Activated T-cell treated with anti-CD3 and anti-CD28 coated beads for 48 hours (primary cell): ENCODE measurements at regions not wholly inside any gene's neighbourhood (a gene's known extent, or its start where the extent isn't known, plus 50 kb on each side); places are given as distances from the start of the nearest gene placed in this dataset.
"Not testable (repeated sequence)": the region's sequence is repeated elsewhere in the genome, so short reads cannot be mapped to it uniquely, and the experiment has no call there.

Source experiments
- DNase-seq: peaks from one replicate; pipeline ENCODE4 v3.0.0-alpha.2; 2020; ENCODE audit warnings: low read depth

DNA sequence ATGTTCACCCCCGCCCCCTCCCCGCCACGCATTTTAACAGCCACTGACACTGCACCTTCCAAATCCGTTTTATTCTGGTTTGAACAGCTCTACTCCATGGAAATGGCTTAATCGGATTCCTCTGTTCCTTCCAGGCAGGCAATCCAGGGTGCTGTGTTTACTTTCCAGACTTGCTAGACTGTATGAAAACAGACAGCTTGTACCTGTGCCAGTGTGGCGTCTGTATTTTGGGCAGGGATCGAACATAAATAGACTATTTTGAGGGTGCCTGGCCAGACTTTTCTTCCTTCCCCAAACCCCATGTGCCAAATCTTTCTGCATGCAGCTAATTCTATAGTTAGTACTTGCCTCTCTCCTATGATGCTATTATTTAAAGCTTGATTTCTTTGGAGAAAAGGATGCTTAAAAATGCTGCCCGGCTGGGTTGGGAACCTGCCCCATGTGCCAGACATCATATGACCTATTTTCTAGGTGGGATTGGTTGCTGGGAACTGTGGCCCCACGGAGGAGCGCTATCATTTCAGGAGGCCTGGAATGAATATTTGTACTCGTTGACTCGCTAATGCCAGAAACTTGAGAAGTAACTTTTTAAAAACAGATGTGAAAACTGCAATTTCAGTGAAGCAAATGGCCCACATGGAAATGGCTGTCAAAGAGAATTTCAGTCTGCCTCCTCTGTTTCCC, 814.8 kb downstream of the BRD1 start:
- no peak for DNase-seq

DNA sequence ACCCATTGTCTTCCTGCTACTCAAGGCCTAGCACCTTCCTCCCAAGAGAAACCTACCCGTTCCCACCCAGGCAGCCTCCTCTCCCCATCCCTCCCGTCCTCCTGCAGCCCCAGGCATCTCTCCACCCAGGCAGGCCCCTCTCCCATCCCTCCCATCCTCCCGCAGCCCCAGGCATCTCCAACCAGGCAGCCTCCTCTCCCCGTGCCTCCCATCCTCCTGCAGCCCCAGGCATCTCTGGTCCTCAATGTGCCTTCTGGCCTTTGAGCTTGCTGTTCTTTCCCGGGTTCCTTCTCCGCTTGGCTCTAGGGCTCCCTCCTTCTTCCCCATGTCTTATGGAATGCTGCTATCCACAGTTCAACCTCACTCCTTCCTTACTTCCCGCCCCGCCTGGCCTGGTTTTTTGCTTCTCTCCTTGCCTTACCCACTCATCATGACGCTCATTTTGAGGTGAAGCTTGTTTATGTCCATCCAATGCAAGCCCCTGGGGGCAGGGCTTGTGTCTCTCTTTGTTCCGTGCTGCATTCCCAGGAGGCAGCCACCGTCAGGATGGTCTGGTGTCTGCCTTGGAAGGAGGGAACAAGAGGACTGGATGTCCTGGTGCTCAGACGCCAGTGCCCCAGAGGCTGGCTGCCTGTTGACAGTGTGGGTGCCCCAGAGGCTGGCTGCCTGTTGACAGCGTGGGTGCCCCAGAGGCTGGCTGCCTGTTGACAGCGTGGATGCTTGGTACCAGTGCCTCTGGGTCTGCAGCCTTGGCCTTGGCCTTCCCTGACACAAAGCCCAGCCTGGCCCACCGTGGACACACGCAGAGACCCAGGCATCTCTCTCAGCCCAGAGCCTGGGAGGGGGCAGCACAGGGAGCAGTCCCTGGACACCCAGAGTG, 815.7 kb downstream of the BRD1 start:
- DNase-seq: no peak

DNA sequence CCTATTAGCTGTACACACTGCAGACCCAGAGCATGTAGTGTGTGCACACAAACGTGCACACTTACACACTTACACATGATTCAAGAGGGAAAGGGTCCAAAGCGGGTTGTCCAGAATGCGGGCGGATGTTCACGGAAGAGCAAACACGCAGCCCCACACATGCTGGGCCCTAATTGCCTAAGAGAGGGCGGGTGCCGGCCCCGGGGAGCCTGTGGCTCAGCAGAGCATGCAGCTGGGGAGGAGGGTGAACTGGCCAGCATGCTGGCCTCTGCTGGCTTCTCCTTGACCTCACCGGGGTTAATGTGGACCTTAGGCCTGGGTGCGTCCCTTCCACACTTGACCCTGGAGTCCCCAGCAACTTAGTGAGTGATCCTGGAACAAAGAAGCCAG, 816.3 kb downstream of the BRD1 start:
- no peak for DNase-seq

DNA sequence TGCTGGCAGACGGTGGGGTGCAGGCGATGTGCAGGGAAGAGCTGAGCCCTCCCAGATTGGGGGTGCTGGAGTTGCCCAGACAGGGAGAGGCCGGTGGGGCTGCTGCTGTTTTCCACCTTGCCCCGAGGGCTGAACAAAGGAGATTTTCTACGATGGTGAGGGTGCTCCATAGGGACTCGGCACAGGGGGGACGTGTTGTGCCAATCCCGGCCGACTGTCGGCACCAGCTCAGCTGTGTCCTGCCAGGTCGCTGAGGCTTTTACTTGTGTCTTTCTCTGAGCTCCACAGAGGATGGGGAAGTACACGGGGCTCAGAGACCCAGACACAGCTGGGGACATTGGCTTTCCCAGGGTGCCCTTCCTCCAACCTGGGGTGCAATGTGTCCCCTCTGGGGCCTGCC, 816.8 kb downstream of the BRD1 start:
- DNase-seq: no peak

DNA sequence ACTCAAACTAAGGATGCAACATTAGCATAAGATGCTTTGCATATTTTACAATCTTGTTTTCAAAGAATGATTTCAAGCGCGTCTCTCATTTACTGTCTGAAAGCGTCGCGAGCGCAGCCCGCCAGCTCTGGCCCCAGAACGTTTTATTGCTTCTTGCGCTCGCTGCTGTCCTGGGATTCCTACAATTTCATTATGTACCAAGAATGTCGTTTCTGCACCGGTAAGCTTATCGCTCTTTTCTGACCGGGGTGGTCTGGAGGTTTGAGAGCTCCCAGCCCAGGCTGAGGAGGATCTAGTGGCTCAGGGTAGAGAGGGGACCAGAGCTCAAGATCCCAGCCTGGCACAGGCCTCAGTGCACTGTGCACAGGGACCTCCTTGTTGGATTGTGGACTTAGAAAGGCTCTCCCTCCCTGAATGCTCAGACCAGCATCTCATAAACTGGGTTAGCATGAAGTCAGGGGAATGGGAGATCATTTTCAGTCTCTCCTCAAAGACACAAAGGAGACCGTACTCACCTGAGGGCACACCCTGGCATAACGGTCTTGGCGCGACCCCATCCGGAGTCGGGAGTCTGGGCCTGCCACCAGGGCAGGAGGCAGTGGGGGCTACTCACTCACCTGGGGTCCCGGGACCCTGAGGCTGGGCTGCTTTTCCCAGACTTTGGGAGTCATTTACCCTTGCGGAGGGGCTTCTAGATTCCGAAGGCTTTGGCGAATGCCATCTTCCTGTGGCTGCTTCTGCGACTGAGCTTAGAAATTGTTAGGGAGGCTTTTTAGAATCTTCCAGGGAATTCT, 817.4 kb downstream of the BRD1 start:
- no peak for DNase-seq

DNA sequence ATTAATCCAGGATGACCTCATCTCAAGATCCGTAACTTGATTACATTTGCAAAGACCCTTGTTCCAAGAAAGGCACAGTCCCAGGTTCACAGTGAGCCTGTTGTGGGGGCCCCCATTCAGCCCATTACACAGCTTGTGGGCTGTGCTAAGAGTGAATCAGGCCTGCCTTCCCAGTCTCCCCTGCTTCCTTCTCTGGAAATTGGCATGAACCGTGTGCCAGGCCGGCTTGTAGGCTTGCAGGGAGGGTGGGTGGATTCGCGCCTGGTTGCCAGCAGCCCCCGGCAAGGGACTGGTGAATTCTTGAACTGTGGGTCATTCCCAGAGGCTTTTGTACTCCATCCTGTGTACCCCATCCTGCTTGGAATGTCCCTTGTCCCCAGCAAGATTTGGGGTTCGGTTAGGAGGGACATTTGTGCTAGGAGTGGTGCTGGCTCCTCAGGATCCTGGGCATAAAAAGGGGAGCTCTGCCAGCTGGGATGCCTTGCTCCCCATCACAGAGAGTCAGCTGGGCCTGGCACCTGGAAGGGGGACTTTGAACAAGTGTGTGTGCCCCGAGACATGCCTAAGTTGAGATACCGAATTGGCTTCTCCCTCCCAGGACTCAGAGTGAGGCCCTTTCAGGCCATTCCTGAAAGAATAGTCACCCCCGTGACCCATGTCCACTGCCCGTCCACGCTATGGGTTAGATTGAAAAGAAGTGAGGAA, 818.2 kb downstream of the BRD1 start:
- DNase-seq: no peak

DNA sequence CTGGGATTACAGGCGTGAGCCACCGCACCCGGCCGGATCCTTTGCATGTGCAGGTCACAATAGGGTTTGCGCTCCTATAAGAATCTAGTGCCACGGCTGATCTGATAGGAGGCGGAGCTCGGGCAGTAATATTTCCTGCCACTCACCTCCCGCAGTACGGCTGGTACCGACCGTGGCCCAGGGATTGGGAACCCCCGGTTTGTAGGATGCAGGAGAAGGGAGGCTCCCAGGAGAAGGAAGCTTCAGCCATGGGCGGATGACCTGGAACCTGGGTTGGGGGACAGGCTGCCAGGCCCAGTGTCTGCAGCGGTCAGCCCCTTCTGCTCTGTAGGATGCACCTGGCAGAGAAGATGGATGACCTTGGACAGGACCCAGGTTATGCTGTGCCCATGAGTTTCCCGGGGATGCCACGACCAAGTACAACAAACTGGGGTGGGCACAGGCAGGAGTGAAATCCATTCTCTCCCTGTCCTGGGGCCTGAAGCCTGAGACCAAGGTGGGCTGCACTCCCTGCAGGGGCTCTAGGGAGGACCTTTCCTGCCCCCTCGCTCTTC, 818.9 kb downstream of the BRD1 start:
- no peak for DNase-seq

DNA sequence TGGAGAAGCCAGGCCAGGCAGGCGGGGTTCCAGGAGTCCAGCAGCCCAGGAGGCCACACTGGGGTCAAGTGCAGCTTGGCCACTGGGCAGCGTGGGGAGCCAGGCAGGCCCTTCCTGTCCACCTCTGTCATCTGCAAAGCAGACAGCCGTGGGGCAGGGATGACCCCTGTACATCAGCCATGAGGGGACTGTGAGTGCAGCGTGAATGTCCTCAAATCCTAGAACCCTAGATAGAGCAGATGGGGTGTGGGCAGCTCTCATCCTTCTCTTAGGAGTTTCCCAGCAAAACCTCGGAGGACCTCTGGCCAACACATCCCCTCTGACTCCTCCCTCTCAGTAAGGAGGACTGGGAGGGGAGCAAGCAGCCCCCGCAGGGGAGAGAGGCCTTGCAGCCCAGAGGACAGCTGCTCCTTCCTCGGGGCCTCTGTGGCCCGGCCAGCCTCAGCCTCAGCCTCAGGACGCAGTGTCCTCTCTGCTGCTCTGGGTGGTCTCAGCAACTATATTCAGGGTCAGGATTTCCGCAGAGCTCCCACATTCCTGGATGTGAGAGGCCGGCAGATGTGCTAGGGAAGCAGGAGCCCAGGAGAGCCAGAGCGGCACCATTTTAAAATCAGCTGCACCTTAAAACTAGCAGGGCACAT, 820.5 kb downstream of the BRD1 start:
- DNase-seq: no peak

DNA sequence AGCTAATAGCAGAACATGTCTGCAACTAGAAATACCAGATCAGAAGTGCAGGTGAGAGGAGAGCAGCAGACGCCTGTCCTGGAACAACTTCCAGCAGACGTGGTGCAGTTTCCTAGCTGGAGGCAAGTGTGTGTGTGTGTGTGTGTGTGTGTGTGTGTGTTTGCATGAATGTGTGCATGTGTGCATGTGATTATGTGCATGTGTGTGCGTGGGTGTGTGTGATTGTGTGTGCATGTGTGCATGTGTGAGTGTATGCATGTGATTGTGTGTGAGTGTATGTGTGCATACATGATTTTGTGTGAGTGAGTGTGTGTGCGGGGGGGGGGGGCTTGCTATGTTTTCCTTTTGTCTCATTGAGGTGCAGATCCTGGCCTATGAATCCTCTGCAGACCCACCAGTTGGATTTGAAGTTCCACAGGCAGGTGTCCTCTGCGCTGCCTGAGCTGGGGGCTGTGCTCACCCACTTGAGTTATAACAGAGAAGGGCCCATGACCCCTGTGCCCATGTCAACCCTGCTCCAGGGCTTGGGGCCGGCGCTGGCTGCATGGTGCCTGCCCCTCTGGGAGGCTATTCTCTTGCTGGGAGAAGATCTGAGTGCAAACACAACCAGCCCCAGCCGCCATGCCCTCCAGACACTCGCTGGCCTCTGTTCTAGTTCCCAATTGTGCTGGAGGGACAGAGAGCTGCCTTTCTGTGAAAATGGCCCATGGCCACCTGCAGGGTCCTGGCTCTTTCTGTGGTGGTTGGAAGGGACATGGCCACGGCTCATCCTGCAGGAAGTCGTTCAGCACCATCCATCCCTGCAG, 821.3 kb downstream of the BRD1 start:
- no peak for DNase-seq

DNA sequence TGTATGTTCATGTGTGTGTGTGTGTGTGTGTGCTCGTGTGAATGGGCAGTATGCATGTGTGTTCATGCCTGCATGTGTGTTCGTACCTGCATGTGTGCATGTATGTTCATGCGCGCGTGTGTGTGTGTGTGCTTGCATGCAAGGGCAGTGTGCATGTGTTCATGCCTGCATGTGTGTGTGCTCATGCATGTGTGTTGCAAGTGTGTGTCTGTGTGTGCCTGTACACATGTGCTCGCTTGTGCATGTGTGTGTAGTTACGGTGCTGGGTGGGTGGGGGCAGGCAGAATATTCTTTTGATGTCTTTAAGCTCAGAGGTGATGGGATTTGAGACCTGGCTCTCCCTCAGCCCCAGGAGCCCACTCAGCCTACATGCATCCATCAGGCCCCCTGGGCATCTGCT, 822.1 kb downstream of the BRD1 start:
- DNase-seq: no peak

DNA sequence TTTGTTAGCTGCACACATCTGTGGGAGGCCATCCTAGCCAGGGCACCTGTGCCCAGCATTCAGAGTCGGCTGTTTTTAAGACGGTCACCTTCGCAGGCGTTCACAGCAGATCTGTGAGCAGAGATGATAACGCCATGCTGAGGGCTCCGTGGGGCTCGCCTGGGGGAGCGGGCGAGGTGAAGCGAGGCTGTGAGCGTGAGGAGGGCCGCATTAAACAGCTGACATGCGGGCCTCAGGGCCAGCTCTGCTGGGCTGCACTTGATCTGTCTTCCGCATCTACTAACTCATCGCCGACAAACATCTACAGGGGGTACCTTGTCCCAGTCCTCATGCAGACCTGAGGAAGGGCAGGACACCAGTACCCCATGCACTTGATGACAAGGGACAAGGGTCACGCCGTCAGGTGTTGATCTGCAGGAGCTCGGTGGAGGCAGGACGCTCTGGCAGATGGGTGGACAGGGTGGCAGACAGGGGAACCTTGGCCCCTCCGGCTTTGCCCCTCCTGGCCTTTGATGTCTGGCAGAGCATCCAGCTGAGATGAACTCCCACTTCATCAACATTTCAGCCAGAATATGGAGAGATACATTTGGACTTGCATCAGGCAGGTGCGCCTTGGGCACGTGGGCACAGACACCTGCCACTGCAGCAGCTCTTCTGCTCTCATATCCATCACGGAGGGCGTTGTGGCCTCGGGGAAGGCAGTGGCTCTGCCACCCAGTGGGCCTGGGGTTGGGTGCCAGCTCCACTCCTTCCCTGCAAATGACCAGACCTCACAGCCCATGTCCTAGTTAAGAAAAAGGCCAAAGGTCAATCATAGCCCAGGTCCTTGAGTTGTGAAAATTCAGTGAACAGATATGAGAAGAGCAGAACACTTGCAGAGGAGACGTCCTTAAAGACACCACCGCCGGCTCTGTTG, 822.9 kb downstream of the BRD1 start:
- no peak for DNase-seq

DNA sequence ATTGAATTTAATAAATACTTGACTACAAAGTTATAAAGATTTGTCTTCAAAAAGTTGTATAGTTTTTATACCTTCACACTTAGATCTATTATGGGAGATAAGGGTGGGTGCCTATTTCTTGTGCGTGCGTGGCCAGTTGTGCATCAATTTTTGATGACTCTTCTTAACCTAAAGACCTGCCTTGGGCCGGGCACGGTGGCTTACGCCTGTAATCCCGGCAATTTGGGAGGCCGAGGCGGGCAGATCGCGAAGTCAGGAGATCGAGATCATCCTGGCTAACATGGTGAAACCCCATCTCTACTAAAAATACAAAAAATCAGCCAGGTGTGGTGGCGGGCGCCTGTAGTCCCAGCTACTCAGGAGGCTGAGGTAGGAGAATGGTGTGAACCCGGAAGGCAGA, 830.1 kb downstream of the BRD1 start:
- not testable (repeated sequence) for DNase-seq

DNA sequence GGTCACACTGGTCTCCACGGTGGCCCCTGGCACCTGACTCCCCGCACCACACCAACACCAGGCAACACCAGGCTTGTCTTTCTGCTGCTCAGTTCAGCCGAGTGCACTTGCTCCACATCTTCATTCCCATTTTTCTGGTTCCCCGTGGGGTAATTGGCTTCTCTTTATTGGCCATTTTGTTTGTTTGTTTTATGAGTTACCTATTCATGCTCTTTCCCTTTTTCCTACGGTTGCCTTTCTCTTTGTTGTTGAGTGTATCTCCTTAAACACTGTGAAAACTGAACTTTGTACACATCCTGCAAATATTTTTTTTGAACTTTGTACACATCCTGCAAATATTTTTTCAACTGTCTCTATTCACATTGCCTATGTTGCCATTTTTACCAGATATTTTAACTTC, 834.0 kb downstream of the BRD1 start:
- no peak for DNase-seq

DNA sequence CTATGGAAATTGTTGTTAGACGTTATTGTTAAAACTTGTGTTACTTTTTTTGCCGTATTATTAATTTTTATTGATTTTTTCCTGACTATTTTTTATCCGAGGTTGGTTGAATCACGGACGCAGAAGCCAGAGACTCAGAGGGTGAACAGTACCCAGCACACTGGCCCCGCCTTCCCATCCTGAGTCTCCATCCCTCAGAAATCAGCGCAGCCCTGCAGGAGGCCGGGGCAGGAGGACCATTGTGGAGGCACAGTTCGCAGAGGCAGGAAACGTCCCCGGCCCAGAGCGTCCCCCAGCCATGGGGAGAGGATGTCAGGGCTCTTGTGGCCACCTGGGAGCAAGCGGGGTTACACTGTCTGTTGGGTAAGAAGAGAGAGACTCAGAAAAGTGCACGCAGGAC, 843.0 kb downstream of the BRD1 start:
- DNase-seq: no peak

DNA sequence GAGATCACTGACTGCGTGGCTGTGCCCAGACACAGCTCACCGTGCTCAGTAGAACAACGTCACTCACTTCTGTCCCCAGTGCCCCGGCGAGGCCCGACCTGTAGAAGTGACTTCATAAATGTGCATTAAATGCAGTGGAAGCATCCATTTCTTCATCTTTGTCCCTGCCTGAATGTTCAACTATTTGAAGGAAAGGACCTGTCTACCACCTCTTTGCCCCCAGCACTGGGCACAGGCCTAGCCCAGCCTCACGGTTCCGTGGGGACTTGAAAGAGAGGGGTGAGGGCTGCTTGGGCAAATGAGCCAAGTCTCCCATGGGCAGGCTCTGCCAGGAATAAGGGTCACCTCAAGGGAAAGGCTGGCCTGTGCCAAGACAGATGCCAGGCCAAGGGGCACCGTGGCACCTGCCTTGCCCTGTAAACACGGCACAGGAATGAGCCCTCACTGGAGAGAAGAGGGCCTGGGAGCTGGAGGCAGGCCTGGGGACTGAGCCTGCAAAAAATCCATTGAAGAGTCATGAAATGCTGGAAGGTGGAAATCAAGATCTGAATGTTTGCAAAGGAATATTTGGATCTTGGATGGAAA, 845.3 kb downstream of the BRD1 start:
- no peak for DNase-seq

DNA sequence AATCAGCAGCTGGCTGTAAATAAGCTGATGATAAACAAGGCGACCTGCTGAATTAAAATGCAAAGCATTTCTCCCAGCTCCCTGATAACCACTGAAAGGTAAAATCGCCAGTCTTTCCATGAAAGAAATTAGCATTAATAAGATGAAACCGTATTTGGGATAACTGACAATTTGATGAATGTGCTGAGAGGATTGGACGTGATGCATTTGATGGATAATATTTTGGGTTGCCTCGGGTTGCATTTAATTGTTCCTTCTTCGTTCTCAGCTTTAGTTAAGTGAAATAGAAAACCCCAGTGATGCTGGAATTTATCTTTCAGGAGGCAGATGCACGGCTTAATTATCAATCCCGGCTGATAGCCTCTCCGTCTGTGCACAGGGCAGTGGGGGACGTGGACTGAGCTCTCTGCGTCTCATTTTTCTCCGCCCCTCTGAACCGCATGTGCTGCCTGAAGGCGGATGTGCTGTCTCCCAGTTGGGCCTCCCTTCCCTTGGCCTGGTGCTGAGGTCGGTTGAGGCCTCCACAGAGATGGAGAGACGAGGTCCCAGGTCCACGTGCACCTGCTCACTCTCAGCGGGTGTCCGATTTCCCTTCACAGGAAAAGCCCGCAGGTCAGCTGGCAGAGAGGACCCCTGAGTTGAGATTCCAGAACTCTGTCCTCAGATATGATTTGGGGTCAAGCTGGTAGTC, 846.2 kb downstream of the BRD1 start:
- DNase-seq: no peak

DNA sequence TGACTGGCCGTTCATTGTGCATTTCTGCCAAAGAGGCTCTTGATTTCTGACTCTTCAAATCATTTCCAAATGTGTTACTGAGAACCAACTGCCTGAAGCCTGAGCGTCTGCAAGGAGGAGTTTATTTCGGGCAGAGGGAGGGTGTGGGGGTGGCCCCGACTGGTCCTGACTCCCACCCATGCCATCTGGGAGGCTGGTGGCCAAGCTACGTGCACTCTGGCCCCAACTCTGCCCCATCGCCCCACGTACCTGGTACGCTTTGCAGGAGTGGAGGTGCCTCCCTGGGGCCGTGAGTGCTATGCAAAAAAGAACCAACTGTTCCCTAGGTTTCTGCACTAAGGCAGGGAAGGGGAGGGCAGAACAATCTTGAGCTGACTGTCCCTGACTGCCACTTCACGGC, 846.8 kb downstream of the BRD1 start:
- DNase-seq: no peak

DNA sequence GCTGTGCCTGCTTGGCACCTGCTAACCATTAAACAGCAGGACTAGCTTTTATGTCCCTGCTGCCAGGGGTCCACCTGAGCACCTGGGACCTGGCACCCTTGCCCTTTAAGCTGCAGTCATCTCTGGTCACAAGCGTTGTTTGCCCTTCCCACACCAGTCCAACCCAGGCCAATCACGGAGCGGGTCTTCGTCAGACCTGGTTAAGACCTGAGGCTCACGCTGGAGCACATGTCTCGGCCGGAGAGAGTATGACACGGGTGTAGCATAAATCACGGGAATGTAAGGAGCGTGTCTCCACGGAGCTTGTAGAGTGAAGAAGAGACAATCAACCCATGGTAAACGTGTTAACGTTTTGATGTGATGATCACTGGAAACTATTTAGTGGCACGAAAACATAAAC, 847.3 kb downstream of the BRD1 start:
- no peak for DNase-seq
